ENCODE measurements at regions not wholly inside any gene's neighbourhood (a gene's known extent, or its start where the extent isn't known, plus 50 kb on each side); places are given as distances from the start of the nearest gene placed in this dataset.

- Histone ChIP-seq H3K36me3 (no peaks in the 10 kb centered on the region), H3K4me1 (peaks cover 39% of the 10 kb centered on the region), H3K9me3 (replicated peaks) (0 out of 2 replicates have a peak, but pooled peaks cover 4% of the 10 kb centered on the region), H3K27ac (peak overlapping the region; percentile 71), H3K4me3 (no peak overlapping the region), H3K27me3 (no peaks in the 10 kb centered on the region)
- peak; percentile 77 to 92 for DNase-seq
Measured at GRCh38 chr14:61211476-61212255, 69.5 kb downstream of the TMEM30B start.

- H3K27ac ChIP-seq = peak overlapping the region; percentile 81
- peak; percentile 97 to 99 for DNase-seq
- no peaks in the 10 kb centered on the region for H3K27me3 ChIP-seq
- no peaks in the 10 kb centered on the region for H3K36me3 ChIP-seq
- peaks cover 33% of the 10 kb centered on the region for H3K4me1 ChIP-seq
- H3K4me3 ChIP-seq = no peak overlapping the region
- H3K9me3 ChIP-seq (replicated peaks) = no peaks in the 10 kb centered on the region; the same call in 1 of the 2 replicates
Measured at GRCh38 chr14:61203081-61203753, 77.9 kb downstream of the TMEM30B start.

- H3K36me3 ChIP-seq = no peaks in the 10 kb centered on the region
- no peaks in the 10 kb centered on the region for H3K27me3 ChIP-seq
- no peaks in the 10 kb centered on the region; the same call in 1 of the 2 replicates for H3K9me3 ChIP-seq (replicated peaks)
- peak in 1 of 2 experiments; percentile 65 for DNase-seq
- H3K4me1 ChIP-seq = peaks cover 33% of the 10 kb centered on the region
- H3K4me3 ChIP-seq = no peak overlapping the region
- peak overlapping the region; percentile 81 for H3K27ac ChIP-seq
Measured at GRCh38 chr14:61202124-61202523, 79.0 kb downstream of the TMEM30B start.

GRCh38 chr14:61201171-61201570 is 80.0 kb downstream of the TMEM30B start:
- no peaks in the 10 kb centered on the region; the same call in 1 of the 2 replicates for H3K9me3 ChIP-seq (replicated peaks)
- no peak overlapping the region for H3K4me3 ChIP-seq
- peaks cover 33% of the 10 kb centered on the region for H3K4me1 ChIP-seq
- H3K36me3 ChIP-seq = no peaks in the 10 kb centered on the region
- H3K27ac ChIP-seq = peak overlapping the region; percentile 81; the same call in 1 of the 2 replicates
- no peak for DNase-seq
- H3K27me3 ChIP-seq = no peaks in the 10 kb centered on the region

- Histone ChIP-seq H3K4me3 (no peak overlapping the region), H3K9me3 (replicated peaks) (peaks cover 4% of the 10 kb centered on the region; the same call in 1 of the 2 replicates)
- no peak for DNase-seq
Measured at GRCh38 chr14:61197416-61197815, 83.7 kb downstream of the TMEM30B start.

GRCh38 chr14:61196792-61197191 is 84.3 kb downstream of the TMEM30B start:
- H3K36me3 ChIP-seq = no peaks in the 10 kb centered on the region
- H3K27ac ChIP-seq = no peak overlapping the region
- H3K4me1 ChIP-seq = peaks cover 34% of the 10 kb centered on the region
- peaks cover 4% of the 10 kb centered on the region; the same call in 1 of the 2 replicates for H3K9me3 ChIP-seq (replicated peaks)
- DNase-seq = no peak
- H3K4me3 ChIP-seq = no peak overlapping the region
- no peaks in the 10 kb centered on the region for H3K27me3 ChIP-seq

More at GRCh38 chr14:61197416-61197815, 83.7 kb downstream of the TMEM30B start:
- Histone ChIP-seq H3K27me3 (no peaks in the 10 kb centered on the region), H3K4me1 (peaks cover 40% of the 10 kb centered on the region), H3K36me3 (no peaks in the 10 kb centered on the region), H3K27ac (no peak overlapping the region)

GRCh38 chr14:61196034-61196433 is 85.1 kb downstream of the TMEM30B start:
- no peaks in the 10 kb centered on the region for H3K27me3 ChIP-seq
- H3K9me3 ChIP-seq (replicated peaks) = peaks cover 4% of the 10 kb centered on the region; the same call in 1 of the 2 replicates
- H3K4me1 ChIP-seq = peaks cover 28% of the 10 kb centered on the region
- no peak overlapping the region for H3K27ac ChIP-seq
- no peak overlapping the region for H3K4me3 ChIP-seq
- no peak for DNase-seq
- H3K36me3 ChIP-seq = no peaks in the 10 kb centered on the region

- Histone ChIP-seq H3K27ac (peak overlapping the region; percentile 41), H3K9me3 (replicated peaks) (peaks cover 4% of the 10 kb centered on the region; the same call in 1 of the 2 replicates), H3K27me3 (no peaks in the 10 kb centered on the region), H3K4me3 (no peak overlapping the region), H3K36me3 (no peaks in the 10 kb centered on the region), H3K4me1 (peaks cover 38% of the 10 kb centered on the region)
- DNase-seq = peak in 1 of 2 experiments; percentile 73
Measured at GRCh38 chr14:61193476-61193875, 87.7 kb downstream of the TMEM30B start.

GRCh38 chr14:61192989-61193388 is 88.1 kb downstream of the TMEM30B start:
- peaks cover 38% of the 10 kb centered on the region for H3K4me1 ChIP-seq
- no peaks in the 10 kb centered on the region for H3K36me3 ChIP-seq
- peak in 1 of 2 experiments; percentile 50 for DNase-seq
- H3K27ac ChIP-seq = peak overlapping the region; percentile 41
- peaks cover 4% of the 10 kb centered on the region; the same call in 1 of the 2 replicates for H3K9me3 ChIP-seq (replicated peaks)
- no peak overlapping the region for H3K4me3 ChIP-seq
- no peaks in the 10 kb centered on the region for H3K27me3 ChIP-seq

- H3K4me3 ChIP-seq = no peak overlapping the region
- H3K27ac ChIP-seq = no peak overlapping the region
- peaks cover 4% of the 10 kb centered on the region; the same call in 1 of the 2 replicates for H3K9me3 ChIP-seq (replicated peaks)
- peaks cover 46% of the 10 kb centered on the region for H3K4me1 ChIP-seq
- H3K27me3 ChIP-seq = no peaks in the 10 kb centered on the region
- H3K36me3 ChIP-seq = no peaks in the 10 kb centered on the region
- no peak for DNase-seq
Measured at GRCh38 chr14:61191733-61192132, 89.4 kb downstream of the TMEM30B start.

- no peak for DNase-seq
- peaks cover 2% of the 10 kb centered on the region for H3K9me3 ChIP-seq (replicated peaks)
Measured at GRCh38 chr14:61190341-61190740, 90.8 kb downstream of the TMEM30B start.

GRCh38 chr14:61188978-61189808 is 91.9 kb downstream of the TMEM30B start:
- no peaks in the 10 kb centered on the region for H3K36me3 ChIP-seq
- H3K4me1 ChIP-seq = peaks cover 62% of the 10 kb centered on the region
- no peak overlapping the region for H3K27ac ChIP-seq
- H3K9me3 ChIP-seq (replicated peaks) = no peaks in the 10 kb centered on the region; the same call in none of the 2 replicates
- H3K27me3 ChIP-seq = no peaks in the 10 kb centered on the region
- H3K4me3 ChIP-seq = no peak overlapping the region
- no peak for DNase-seq

More at GRCh38 chr14:61190341-61190740, 90.8 kb downstream of the TMEM30B start:
- Histone ChIP-seq H3K27me3 (no peaks in the 10 kb centered on the region), H3K36me3 (no peaks in the 10 kb centered on the region), H3K4me3 (no peak overlapping the region), H3K27ac (peak overlapping the region; percentile 16; the same call in 1 of the 2 replicates), H3K4me1 (peaks cover 58% of the 10 kb centered on the region)

- H3K27me3 ChIP-seq = no peaks in the 10 kb centered on the region
- H3K9me3 ChIP-seq (replicated peaks) = no peaks in the 10 kb centered on the region; the same call in none of the 2 replicates
- H3K4me3 ChIP-seq = no peak overlapping the region
- no peaks in the 10 kb centered on the region for H3K36me3 ChIP-seq
- DNase-seq = no peak
- peaks cover 55% of the 10 kb centered on the region for H3K4me1 ChIP-seq
- H3K27ac ChIP-seq = no peak overlapping the region
Measured at GRCh38 chr14:61188196-61188595, 92.9 kb downstream of the TMEM30B start.

- peaks cover 47% of the 10 kb centered on the region for H3K4me1 ChIP-seq
- no peaks in the 10 kb centered on the region for H3K27me3 ChIP-seq
- H3K27ac ChIP-seq = no peak overlapping the region
- H3K9me3 ChIP-seq (replicated peaks) = no peaks in the 10 kb centered on the region; the same call in none of the 2 replicates
- H3K36me3 ChIP-seq = no peaks in the 10 kb centered on the region
- H3K4me3 ChIP-seq = no peak overlapping the region
- no peak for DNase-seq
Measured at GRCh38 chr14:61187196-61187905, 93.8 kb downstream of the TMEM30B start.
